ENCODE measurements at regions not wholly inside any gene's neighbourhood (a gene's known extent, or its start where the extent isn't known, plus 50 kb on each side); places are given as distances from the start of the nearest gene placed in this dataset.

GRCh38 chr5:131084436-131084835 is 80.6 kb downstream of the HINT1 start:
- H3T11ph ChIP-seq (ENCODE audit: low read length): no peak overlapping the region
- no peak overlapping the region for H2AFZ ChIP-seq (ENCODE audit: low read length)
- no peak overlapping the region for H3K18ac ChIP-seq (ENCODE audit: insufficient read length, low read depth, low read length)
- TF ChIP-seq CTCF (conservative IDR thresholded peaks at IDR 0.05): no peak
- no peak overlapping the region for H3K56ac ChIP-seq (ENCODE audit: insufficient read length, low read depth, low read length)
- no CpG with 5 or more reads among the region's 3 CpGs for WGBS (ENCODE audit: extremely low coverage, insufficient read length, low lambda C conversion rate)
- Mint-ChIP-seq H3K27me3 (ENCODE audit: low read depth) (no peaks in the 10 kb centered on the region), H3K4me3 (no peak overlapping the region), H3K4me1 (no peaks in the 10 kb centered on the region), H3K36me3 (ENCODE audit: insufficient read depth in 1 of 3, low read depth in 3 of 3) (peaks cover 7 to 27% (median 19%) of the 10 kb centered on the region in 3 experiments), H3K27ac (no peak overlapping the region), H3K9me3 (peaks cover 27 to 31% of the 10 kb centered on the region in 2 experiments)
- no peak overlapping the region for H4K91ac ChIP-seq (ENCODE audit: insufficient read length, low read depth, low read length)
- H4K20me1 ChIP-seq (ENCODE audit: control insufficient read depth, insufficient read depth, insufficient read length): no peaks in the 10 kb centered on the region
- H3K27ac ChIP-seq (ENCODE audit: insufficient read length, low read depth, low read length): no peak overlapping the region
- no peak overlapping the region for H2BK20ac ChIP-seq (ENCODE audit: low read depth, low read length, poor library complexity, severe bottlenecking)
- no peak overlapping the region for H2BK5ac ChIP-seq (ENCODE audit: insufficient read length, low read length)
- no peak overlapping the region for H3K23ac ChIP-seq (ENCODE audit: insufficient read length, low read depth, low read length)
- no peaks in the 10 kb centered on the region for H3K9me3 ChIP-seq (ENCODE audit: control insufficient read depth, low read depth, low read length)
- H2BK120ac ChIP-seq (ENCODE audit: low read depth, low read length, poor library complexity, severe bottlenecking): no peak overlapping the region
- H3K79me1 ChIP-seq (ENCODE audit: insufficient read depth, low read depth, low read length, poor library complexity, severe bottlenecking): no peaks in the 10 kb centered on the region
- no peaks in the 10 kb centered on the region for H3K23me2 ChIP-seq (ENCODE audit: insufficient read length, low read depth, low read length, poor library complexity, severe bottlenecking)
- H2BK15ac ChIP-seq (ENCODE audit: low read depth, low read length): no peak overlapping the region
- H3K4ac ChIP-seq (ENCODE audit: low read depth, low read length): no peak overlapping the region
- H3K14ac ChIP-seq (ENCODE audit: insufficient read depth, low read length): no peak overlapping the region
- no peak overlapping the region for H3K4me2 ChIP-seq (ENCODE audit: insufficient read depth, insufficient read length, low read length)
- H3K79me2 ChIP-seq (ENCODE audit: insufficient read depth, low read length): no peaks in the 10 kb centered on the region
- H2AK5ac ChIP-seq (ENCODE audit: insufficient read length, low read length): no peak overlapping the region
- no peaks in the 10 kb centered on the region for H3K27me3 ChIP-seq (ENCODE audit: insufficient read depth, low read length)
- no peak for DNase-seq
- no peak overlapping the region for H4K8ac ChIP-seq (replicated peaks; ENCODE audit: insufficient read length, low read depth, low read length)
- H2BK12ac ChIP-seq (ENCODE audit: insufficient read length, low read depth, low read length): no peak overlapping the region
- H3K4me1 ChIP-seq (ENCODE audit: insufficient read depth, low read length): no peaks in the 10 kb centered on the region
- no peak overlapping the region for H3K9ac ChIP-seq (ENCODE audit: extremely low read depth, insufficient read length, low read length)
- H4K5ac ChIP-seq (ENCODE audit: insufficient read length, low read depth, low read length): no peak overlapping the region
